GM23338 (cell line): ENCODE measurements at regions not wholly inside any gene's neighbourhood (a gene's known extent, or its start where the extent isn't known, plus 50 kb on each side); places are given as distances from the start of the nearest gene placed in this dataset.

Source experiments
- ATAC-seq: fragments of 200-7000 bp; cut with Tn5 transposase; 3 replicates; pipeline ENCODE4 v1.9.1; 2020
- DNase-seq: peaks from one replicate; pipeline ENCODE4 v3.0.0-alpha.2; 2015; ENCODE audit warnings: low spot score
- H2AFZ ChIP-seq: fragments of 200-600 bp; sonication (generic); 2 replicates; pipeline ENCODE4 v1.8.0; 2016; ENCODE audit warnings: antibody characterized with exemption, mild to moderate bottlenecking, moderate library complexity
- H3F3A ChIP-seq: fragments of 200-600 bp; sonication (generic); replicated peaks from 2 replicates; pipeline ENCODE4 v1.8.0; 2017; ENCODE audit warnings: antibody characterized with exemption, mixed run types, low read depth
- H3K27ac ChIP-seq: fragments of 200-600 bp; sonication (generic); 2 replicates; pipeline ENCODE4 v1.6.1; 2016; ENCODE audit warnings: low read depth
- H3K27me3 ChIP-seq: fragments of 200-600 bp; sonication (generic); 2 replicates; pipeline ENCODE4 v1.8.0; 2016; ENCODE audit warnings: mild to moderate bottlenecking, mixed run types, moderate library complexity; ENCODE audit not compliant: insufficient read depth
- H3K36me3 ChIP-seq: fragments of 200-600 bp; sonication (generic); 2 replicates; pipeline ENCODE4 v1.8.0; 2016; ENCODE audit warnings: mild to moderate bottlenecking; ENCODE audit not compliant: insufficient read depth
- H3K4me1 ChIP-seq: fragments of 200-600 bp; sonication (generic); 2 replicates; pipeline ENCODE4 v1.8.0; 2016; ENCODE audit warnings: mild to moderate bottlenecking, moderate library complexity; ENCODE audit not compliant: insufficient read depth
- H3K4me2 ChIP-seq: fragments of 200-600 bp; sonication (generic); 2 replicates; pipeline ENCODE4 v1.7.1; 2017; ENCODE audit warnings: mixed run types
- H3K4me3 ChIP-seq: fragments of 200-600 bp; sonication (generic); 2 replicates; pipeline ENCODE4 v1.6.1; 2016; ENCODE audit warnings: mixed run types
- H3K79me2 ChIP-seq: fragments of 200-600 bp; sonication (generic); replicated peaks from 2 replicates; pipeline ENCODE4 v1.8.0; 2017; ENCODE audit warnings: mild to moderate bottlenecking; ENCODE audit not compliant: insufficient read depth
- H3K9me2 ChIP-seq: fragments of 200-600 bp; sonication (generic); 2 replicates; pipeline ENCODE4 v1.8.0; 2017; ENCODE audit not compliant: insufficient read depth
- H4K20me1 ChIP-seq: fragments of 200-600 bp; sonication (generic); replicated peaks from 2 replicates; pipeline ENCODE4 v1.8.0; 2017; ENCODE audit warnings: mild to moderate bottlenecking; ENCODE audit not compliant: insufficient read depth
- H3K27ac Mint-ChIP-seq: 2 replicates; pipeline ENCODE4 v1.8.0; 2020; ENCODE audit warnings: inconsistent platforms, mild to moderate bottlenecking, moderate library complexity, mixed read lengths
- H3K27me3 Mint-ChIP-seq: 3 replicates; pipeline ENCODE4 v1.8.0; 2022; ENCODE audit warnings: low read depth, mild to moderate bottlenecking, moderate library complexity, mixed read lengths, inconsistent platforms; ENCODE audit not compliant: insufficient read depth, poor library complexity
- H3K36me3 Mint-ChIP-seq: 3 replicates; pipeline ENCODE4 v1.8.0; 2021; ENCODE audit warnings: low read depth, mild to moderate bottlenecking, inconsistent platforms, moderate library complexity, mixed read lengths
- H3K4me1 Mint-ChIP-seq: 3 replicates; pipeline ENCODE4 v1.8.0; 2020; ENCODE audit warnings: mild to moderate bottlenecking, inconsistent platforms, mixed read lengths
- H3K4me3 Mint-ChIP-seq: 3 replicates; pipeline ENCODE4 v1.8.0; 2021; ENCODE audit warnings: moderate library complexity, mild to moderate bottlenecking, inconsistent platforms, mixed read lengths
- H3K9me3 Mint-ChIP-seq: 3 replicates; pipeline ENCODE4 v1.8.0; 2020; ENCODE audit warnings: moderate library complexity, mild to moderate bottlenecking, inconsistent platforms, mixed read lengths
- CREB1 ChIP-seq: fragments of 250-450 bp; sonication (Bioruptor Pico); IDR thresholded peaks from 2 replicates; pipeline ENCODE4 v1.5.0; 2020; ENCODE audit warnings: low read depth, mild to moderate bottlenecking, moderate library complexity
- CTCF ChIP-seq, 2 experiments: fragments of 200-600 bp in 1 of 2; sonication (generic) in 1 of 2; conservative IDR thresholded peaks; 2 replicates each; pipeline versions ENCODE4 v1.5.1 to v1.6.1; 2016 to 2017; ENCODE audit warnings: antibody characterized with exemption in 2 of 2, low read depth in 2 of 2, mild to moderate bottlenecking in 2 of 2, moderate library complexity in 1 of 2
- EZH2 ChIP-seq: fragments of 200-600 bp; sonication (generic); IDR thresholded peaks from one replicate; pipeline ENCODE4 v1.8.0; 2017; ENCODE audit warnings: antibody characterized with exemption, mild to moderate bottlenecking, low read depth; ENCODE audit not compliant: unreplicated experiment
- EZH2phosphoT487 ChIP-seq: fragments of 200-600 bp; sonication (generic); IDR thresholded peaks from one replicate; pipeline ENCODE4 v1.8.1; 2018; ENCODE audit warnings: antibody characterized with exemption; ENCODE audit not compliant: unreplicated experiment
- NANOG ChIP-seq: IDR thresholded peaks from 2 replicates; pipeline ENCODE4 v1.6.1; 2016; ENCODE audit warnings: antibody characterized with exemption, borderline replicate concordance
- ZNF331 ChIP-seq: fragments of 250-450 bp; sonication (Bioruptor Pico); IDR thresholded peaks from 2 replicates; pipeline ENCODE4 v1.5.0; 2020; ENCODE audit warnings: low read depth, mild to moderate bottlenecking, moderate library complexity
- TF ChIP-seq, protein P1 (sequence below): IDR thresholded peaks from 2 replicates; pipeline ENCODE4 v1.6.1; 2016; ENCODE audit warnings: antibody characterized with exemption
- TF ChIP-seq, protein P2 (sequence below): fragments of 250-450 bp; sonication (Bioruptor Pico); IDR thresholded peaks from 2 replicates; pipeline ENCODE4 v1.5.0; 2020; ENCODE audit warnings: mild to moderate bottlenecking, moderate library complexity

DNA sequence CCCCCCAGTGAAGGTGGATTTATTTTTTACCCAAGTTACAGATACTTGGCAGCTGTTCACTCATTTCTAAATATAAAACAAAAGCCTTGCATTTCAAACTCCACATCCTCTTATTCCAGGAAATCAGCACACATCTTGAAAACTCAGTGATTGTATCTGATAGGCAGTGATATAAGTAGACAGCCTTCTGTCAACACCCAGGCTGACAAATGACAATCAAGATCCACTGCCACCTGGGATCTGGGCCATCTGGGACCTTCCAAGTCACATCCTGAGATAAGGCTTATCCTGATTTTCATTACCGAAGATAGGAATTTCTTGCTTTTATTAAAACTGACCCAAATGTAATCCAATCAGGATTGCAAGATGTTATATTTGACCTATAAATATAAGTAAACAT, 201.3 kb upstream of the PUM3 start:
- Histone ChIP-seq H3K79me2 (no peaks in the 10 kb centered on the region), H3K4me1 (no peaks in the 10 kb centered on the region), H3F3A (no peaks in the 10 kb centered on the region), H3K27ac (no peak overlapping the region), H2AFZ (no peak overlapping the region), H3K9me2 (no peaks in the 10 kb centered on the region), H3K4me3 (no peak overlapping the region), H3K4me2 (no peak overlapping the region), H4K20me1 (no peaks in the 10 kb centered on the region), H3K27me3 (no peaks in the 10 kb centered on the region), H3K36me3 (no peaks in the 10 kb centered on the region)
- ATAC-seq (no peak), DNase-seq (no peak)
- Mint-ChIP-seq H3K27ac (no peak overlapping the region), H3K4me3 (no peak overlapping the region), H3K4me1 (no peaks in the 10 kb centered on the region), H3K36me3 (no peaks in the 10 kb centered on the region), H3K27me3 (no peaks in the 10 kb centered on the region), H3K9me3 (no peaks in the 10 kb centered on the region)
- TF ChIP-seq NANOG (no peak), CREB1 (CRISPR knock-in tag) (no peak), EZH2phosphoT487 (no peak), EZH2 (no peak), CTCF (conservative IDR thresholded peaks at IDR 0.05; ENCODE audit: low read depth in 2 of 2) (no peak), ZNF331 (CRISPR knock-in tag) (no peak)
- TF ChIP-seq, protein P1, sequence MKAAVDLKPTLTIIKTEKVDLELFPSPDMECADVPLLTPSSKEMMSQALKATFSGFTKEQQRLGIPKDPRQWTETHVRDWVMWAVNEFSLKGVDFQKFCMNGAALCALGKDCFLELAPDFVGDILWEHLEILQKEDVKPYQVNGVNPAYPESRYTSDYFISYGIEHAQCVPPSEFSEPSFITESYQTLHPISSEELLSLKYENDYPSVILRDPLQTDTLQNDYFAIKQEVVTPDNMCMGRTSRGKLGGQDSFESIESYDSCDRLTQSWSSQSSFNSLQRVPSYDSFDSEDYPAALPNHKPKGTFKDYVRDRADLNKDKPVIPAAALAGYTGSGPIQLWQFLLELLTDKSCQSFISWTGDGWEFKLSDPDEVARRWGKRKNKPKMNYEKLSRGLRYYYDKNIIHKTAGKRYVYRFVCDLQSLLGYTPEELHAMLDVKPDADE = no peak
- TF ChIP-seq, protein P2, sequence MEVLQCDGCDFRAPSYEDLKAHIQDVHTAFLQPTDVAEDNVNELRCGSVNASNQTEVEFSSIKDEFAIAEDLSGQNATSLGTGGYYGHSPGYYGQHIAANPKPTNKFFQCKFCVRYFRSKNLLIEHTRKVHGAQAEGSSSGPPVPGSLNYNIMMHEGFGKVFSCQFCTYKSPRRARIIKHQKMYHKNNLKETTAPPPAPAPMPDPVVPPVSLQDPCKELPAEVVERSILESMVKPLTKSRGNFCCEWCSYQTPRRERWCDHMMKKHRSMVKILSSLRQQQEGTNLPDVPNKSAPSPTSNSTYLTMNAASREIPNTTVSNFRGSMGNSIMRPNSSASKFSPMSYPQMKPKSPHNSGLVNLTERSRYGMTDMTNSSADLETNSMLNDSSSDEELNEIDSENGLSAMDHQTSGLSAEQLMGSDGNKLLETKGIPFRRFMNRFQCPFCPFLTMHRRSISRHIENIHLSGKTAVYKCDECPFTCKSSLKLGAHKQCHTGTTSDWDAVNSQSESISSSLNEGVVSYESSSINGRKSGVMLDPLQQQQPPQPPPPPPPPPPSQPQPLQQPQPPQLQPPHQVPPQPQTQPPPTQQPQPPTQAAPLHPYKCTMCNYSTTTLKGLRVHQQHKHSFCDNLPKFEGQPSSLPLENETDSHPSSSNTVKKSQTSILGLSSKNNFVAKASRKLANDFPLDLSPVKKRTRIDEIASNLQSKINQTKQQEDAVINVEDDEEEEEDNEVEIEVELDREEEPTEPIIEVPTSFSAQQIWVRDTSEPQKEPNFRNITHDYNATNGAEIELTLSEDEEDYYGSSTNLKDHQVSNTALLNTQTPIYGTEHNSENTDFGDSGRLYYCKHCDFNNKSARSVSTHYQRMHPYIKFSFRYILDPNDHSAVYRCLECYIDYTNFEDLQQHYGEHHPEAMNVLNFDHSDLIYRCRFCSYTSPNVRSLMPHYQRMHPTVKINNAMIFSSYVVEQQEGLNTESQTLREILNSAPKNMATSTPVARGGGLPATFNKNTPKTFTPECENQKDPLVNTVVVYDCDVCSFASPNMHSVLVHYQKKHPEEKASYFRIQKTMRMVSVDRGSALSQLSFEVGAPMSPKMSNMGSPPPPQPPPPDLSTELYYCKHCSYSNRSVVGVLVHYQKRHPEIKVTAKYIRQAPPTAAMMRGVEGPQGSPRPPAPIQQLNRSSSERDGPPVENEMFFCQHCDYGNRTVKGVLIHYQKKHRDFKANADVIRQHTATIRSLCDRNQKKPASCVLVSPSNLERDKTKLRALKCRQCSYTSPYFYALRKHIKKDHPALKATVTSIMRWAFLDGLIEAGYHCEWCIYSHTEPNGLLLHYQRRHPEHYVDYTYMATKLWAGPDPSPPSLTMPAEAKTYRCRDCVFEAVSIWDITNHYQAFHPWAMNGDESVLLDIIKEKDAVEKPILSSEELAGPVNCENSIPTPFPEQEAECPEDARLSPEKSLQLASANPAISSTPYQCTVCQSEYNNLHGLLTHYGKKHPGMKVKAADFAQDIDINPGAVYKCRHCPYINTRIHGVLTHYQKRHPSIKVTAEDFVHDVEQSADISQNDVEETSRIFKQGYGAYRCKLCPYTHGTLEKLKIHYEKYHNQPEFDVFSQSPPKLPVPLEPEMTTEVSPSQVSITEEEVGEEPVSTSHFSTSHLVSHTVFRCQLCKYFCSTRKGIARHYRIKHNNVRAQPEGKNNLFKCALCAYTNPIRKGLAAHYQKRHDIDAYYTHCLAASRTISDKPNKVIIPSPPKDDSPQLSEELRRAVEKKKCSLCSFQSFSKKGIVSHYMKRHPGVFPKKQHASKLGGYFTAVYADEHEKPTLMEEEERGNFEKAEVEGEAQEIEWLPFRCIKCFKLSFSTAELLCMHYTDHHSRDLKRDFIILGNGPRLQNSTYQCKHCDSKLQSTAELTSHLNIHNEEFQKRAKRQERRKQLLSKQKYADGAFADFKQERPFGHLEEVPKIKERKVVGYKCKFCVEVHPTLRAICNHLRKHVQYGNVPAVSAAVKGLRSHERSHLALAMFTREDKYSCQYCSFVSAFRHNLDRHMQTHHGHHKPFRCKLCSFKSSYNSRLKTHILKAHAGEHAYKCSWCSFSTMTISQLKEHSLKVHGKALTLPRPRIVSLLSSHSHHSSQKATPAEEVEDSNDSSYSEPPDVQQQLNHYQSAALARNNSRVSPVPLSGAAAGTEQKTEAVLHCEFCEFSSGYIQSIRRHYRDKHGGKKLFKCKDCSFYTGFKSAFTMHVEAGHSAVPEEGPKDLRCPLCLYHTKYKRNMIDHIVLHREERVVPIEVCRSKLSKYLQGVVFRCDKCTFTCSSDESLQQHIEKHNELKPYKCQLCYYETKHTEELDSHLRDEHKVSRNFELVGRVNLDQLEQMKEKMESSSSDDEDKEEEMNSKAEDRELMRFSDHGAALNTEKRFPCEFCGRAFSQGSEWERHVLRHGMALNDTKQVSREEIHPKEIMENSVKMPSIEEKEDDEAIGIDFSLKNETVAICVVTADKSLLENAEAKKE = no peak
